Spleen (tissue), 7 donors: ENCODE measurements at regions not wholly inside any gene's neighbourhood (a gene's known extent, or its start where the extent isn't known, plus 50 kb on each side); places are given as distances from the start of the nearest gene placed in this dataset.

Source experiments
- POLR2A ChIP-seq, 3 donors: fragments of 450-650 bp; IDR thresholded peaks; one replicate each; pipeline ENCODE4 v1.5.1; 2017; ENCODE audit warnings: antibody characterized with exemption in 3 of 3, mild to moderate bottlenecking in 1 of 3
- TF ChIP-seq, protein P1 (sequence below), 11 experiments: fragments of 200-600 bp in 7 of 11; fragments of 450-650 bp in 4 of 11; sonication (generic) in 4 of 11; IDR thresholded peaks in 8 of 11; conservative IDR thresholded peaks in 3 of 11; 1 replicate in 7 of 11; 2 replicates in 4 of 11; pipeline versions ENCODE4 v1.4.0 to v1.8.0; 2016 to 2021; ENCODE audit warnings: antibody characterized with exemption in 11 of 11, inconsistent platforms in 4 of 11, mild to moderate bottlenecking in 1 of 11
- donor health status: DM: no; HTN: no; CAD: no; lungs with moderate emphysema.
- donor health status: DM: no; HTN: no; CAD: no.
- donor health status: DM: no; HTN: no; CAD: no.

- TF ChIP-seq, protein P1, sequence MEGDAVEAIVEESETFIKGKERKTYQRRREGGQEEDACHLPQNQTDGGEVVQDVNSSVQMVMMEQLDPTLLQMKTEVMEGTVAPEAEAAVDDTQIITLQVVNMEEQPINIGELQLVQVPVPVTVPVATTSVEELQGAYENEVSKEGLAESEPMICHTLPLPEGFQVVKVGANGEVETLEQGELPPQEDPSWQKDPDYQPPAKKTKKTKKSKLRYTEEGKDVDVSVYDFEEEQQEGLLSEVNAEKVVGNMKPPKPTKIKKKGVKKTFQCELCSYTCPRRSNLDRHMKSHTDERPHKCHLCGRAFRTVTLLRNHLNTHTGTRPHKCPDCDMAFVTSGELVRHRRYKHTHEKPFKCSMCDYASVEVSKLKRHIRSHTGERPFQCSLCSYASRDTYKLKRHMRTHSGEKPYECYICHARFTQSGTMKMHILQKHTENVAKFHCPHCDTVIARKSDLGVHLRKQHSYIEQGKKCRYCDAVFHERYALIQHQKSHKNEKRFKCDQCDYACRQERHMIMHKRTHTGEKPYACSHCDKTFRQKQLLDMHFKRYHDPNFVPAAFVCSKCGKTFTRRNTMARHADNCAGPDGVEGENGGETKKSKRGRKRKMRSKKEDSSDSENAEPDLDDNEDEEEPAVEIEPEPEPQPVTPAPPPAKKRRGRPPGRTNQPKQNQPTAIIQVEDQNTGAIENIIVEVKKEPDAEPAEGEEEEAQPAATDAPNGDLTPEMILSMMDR (IDR thresholded peaks at IDR 0.05 in 8 of 11, conservative IDR thresholded peaks at IDR 0.05 in 3 of 11): peak in 10 of 11 experiments; percentile 16 to 68 (median 61)
- no peak for TF ChIP-seq POLR2A (IDR thresholded peaks at IDR 0.05)
These were observed 63.3 kb upstream of the GALNT5 start for GRCh38 chr2:157194097-157194688.
